ENCODE measurements at regions not wholly inside any gene's neighbourhood (a gene's known extent, or its start where the extent isn't known, plus 50 kb on each side); places are given as distances from the start of the nearest gene placed in this dataset.
"Not testable (repeated sequence)": the region's sequence is repeated elsewhere in the genome, so short reads cannot be mapped to it uniquely, and the experiment has no call there.

GRCh38 chr11:3532958-3533357 lies 108.8 kb downstream of the ART5 start:
- H3K36me3 ChIP-seq (ENCODE audit: insufficient read depth, low read length); H2AFZ ChIP-seq (ENCODE audit: low read depth, low read length); H3K9me3 ChIP-seq (ENCODE audit: low read length); H3K4me1 ChIP-seq (ENCODE audit: insufficient read depth, low read length); H3K27me3 ChIP-seq (ENCODE audit: insufficient read depth, low read length); H3K4me3 ChIP-seq (ENCODE audit: low read length): not testable (repeated sequence)

- not testable (repeated sequence) for H2AFZ ChIP-seq (ENCODE audit: low read depth, low read length); H3K4me1 ChIP-seq (ENCODE audit: insufficient read depth, low read length); H3K4me3 ChIP-seq (ENCODE audit: low read length); H3K27me3 ChIP-seq (ENCODE audit: insufficient read depth, low read length); H3K9me3 ChIP-seq (ENCODE audit: low read length); H3K36me3 ChIP-seq (ENCODE audit: insufficient read depth, low read length)
These were observed 110.5 kb downstream of the ART5 start for GRCh38 chr11:3531280-3531679.

GRCh38 chr11:3523567-3523966 lies 118.2 kb downstream of the ART5 start:
- not testable (repeated sequence) for H3K36me3 ChIP-seq (ENCODE audit: insufficient read depth, low read length); H3K4me1 ChIP-seq (ENCODE audit: insufficient read depth, low read length)

GRCh38 chr11:3520905-3521304 lies 120.9 kb downstream of the ART5 start:
- not testable (repeated sequence) for H3K4me3 ChIP-seq (ENCODE audit: low read length); H3K9me3 ChIP-seq (ENCODE audit: low read length); H3K4me1 ChIP-seq (ENCODE audit: insufficient read depth, low read length); H3K27me3 ChIP-seq (ENCODE audit: insufficient read depth, low read length); H3K36me3 ChIP-seq (ENCODE audit: insufficient read depth, low read length); H2AFZ ChIP-seq (ENCODE audit: low read depth, low read length)

More at GRCh38 chr11:3523567-3523966, 118.2 kb downstream of the ART5 start:
- not testable (repeated sequence) for H3K27me3 ChIP-seq (ENCODE audit: insufficient read depth, low read length); H3K9me3 ChIP-seq (ENCODE audit: low read length); H3K4me3 ChIP-seq (ENCODE audit: low read length); H2AFZ ChIP-seq (ENCODE audit: low read depth, low read length)

- H2AFZ ChIP-seq (ENCODE audit: low read depth, low read length); H3K36me3 ChIP-seq (ENCODE audit: insufficient read depth, low read length); H3K4me1 ChIP-seq (ENCODE audit: insufficient read depth, low read length); H3K27me3 ChIP-seq (ENCODE audit: insufficient read depth, low read length); H3K9me3 ChIP-seq (ENCODE audit: low read length); H3K4me3 ChIP-seq (ENCODE audit: low read length): not testable (repeated sequence)
These were observed 122.0 kb downstream of the ART5 start for GRCh38 chr11:3519841-3520240.

- not testable (repeated sequence) for H3K36me3 ChIP-seq (ENCODE audit: insufficient read depth, low read length); H3K4me1 ChIP-seq (ENCODE audit: insufficient read depth, low read length); H3K4me3 ChIP-seq (ENCODE audit: low read length); H3K9me3 ChIP-seq (ENCODE audit: low read length); H3K27me3 ChIP-seq (ENCODE audit: insufficient read depth, low read length); H2AFZ ChIP-seq (ENCODE audit: low read depth, low read length)
These were observed 124.7 kb downstream of the ART5 start for GRCh38 chr11:3516934-3517567.

GRCh38 chr11:3516345-3516933 lies 125.4 kb downstream of the ART5 start:
- H2AFZ ChIP-seq (ENCODE audit: low read depth, low read length); H3K27me3 ChIP-seq (ENCODE audit: insufficient read depth, low read length); H3K4me1 ChIP-seq (ENCODE audit: insufficient read depth, low read length); H3K36me3 ChIP-seq (ENCODE audit: insufficient read depth, low read length); H3K9me3 ChIP-seq (ENCODE audit: low read length); H3K4me3 ChIP-seq (ENCODE audit: low read length): not testable (repeated sequence)

- not testable (repeated sequence) for H3K27me3 ChIP-seq (ENCODE audit: insufficient read depth, low read length); H3K36me3 ChIP-seq (ENCODE audit: insufficient read depth, low read length); H3K4me1 ChIP-seq (ENCODE audit: insufficient read depth, low read length); H3K4me3 ChIP-seq (ENCODE audit: low read length); H3K9me3 ChIP-seq (ENCODE audit: low read length); H2AFZ ChIP-seq (ENCODE audit: low read depth, low read length)
These were observed 127.0 kb downstream of the ART5 start for GRCh38 chr11:3514635-3515424.

- not testable (repeated sequence) for H2AFZ ChIP-seq (ENCODE audit: low read depth, low read length); H3K4me3 ChIP-seq (ENCODE audit: low read length); H3K36me3 ChIP-seq (ENCODE audit: insufficient read depth, low read length); H3K9me3 ChIP-seq (ENCODE audit: low read length); H3K27me3 ChIP-seq (ENCODE audit: insufficient read depth, low read length); H3K4me1 ChIP-seq (ENCODE audit: insufficient read depth, low read length)
These were observed 128.5 kb downstream of the ART5 start for GRCh38 chr11:3513311-3513710.

GRCh38 chr11:3512751-3513150 lies 129.0 kb downstream of the ART5 start:
- H3K4me3 ChIP-seq (ENCODE audit: low read length): not testable (repeated sequence)

GRCh38 chr11:3512133-3512703 lies 129.6 kb downstream of the ART5 start:
- H3K4me3 ChIP-seq (ENCODE audit: low read length); H2AFZ ChIP-seq (ENCODE audit: low read depth, low read length): not testable (repeated sequence)

More at GRCh38 chr11:3512751-3513150, 129.0 kb downstream of the ART5 start:
- H3K27me3 ChIP-seq (ENCODE audit: insufficient read depth, low read length); H3K36me3 ChIP-seq (ENCODE audit: insufficient read depth, low read length); H3K4me1 ChIP-seq (ENCODE audit: insufficient read depth, low read length); H2AFZ ChIP-seq (ENCODE audit: low read depth, low read length); H3K9me3 ChIP-seq (ENCODE audit: low read length): not testable (repeated sequence)

GRCh38 chr11:3511416-3512132 lies 130.2 kb downstream of the ART5 start:
- not testable (repeated sequence) for H2AFZ ChIP-seq (ENCODE audit: low read depth, low read length); H3K4me1 ChIP-seq (ENCODE audit: insufficient read depth, low read length); H3K9me3 ChIP-seq (ENCODE audit: low read length); H3K27me3 ChIP-seq (ENCODE audit: insufficient read depth, low read length); H3K36me3 ChIP-seq (ENCODE audit: insufficient read depth, low read length); H3K4me3 ChIP-seq (ENCODE audit: low read length)

More at GRCh38 chr11:3512133-3512703, 129.6 kb downstream of the ART5 start:
- H3K9me3 ChIP-seq (ENCODE audit: low read length); H3K4me1 ChIP-seq (ENCODE audit: insufficient read depth, low read length); H3K27me3 ChIP-seq (ENCODE audit: insufficient read depth, low read length); H3K36me3 ChIP-seq (ENCODE audit: insufficient read depth, low read length): not testable (repeated sequence)

- H3K36me3 ChIP-seq (ENCODE audit: insufficient read depth, low read length); H2AFZ ChIP-seq (ENCODE audit: low read depth, low read length); H3K27me3 ChIP-seq (ENCODE audit: insufficient read depth, low read length); H3K9me3 ChIP-seq (ENCODE audit: low read length); H3K4me3 ChIP-seq (ENCODE audit: low read length); H3K4me1 ChIP-seq (ENCODE audit: insufficient read depth, low read length): not testable (repeated sequence)
These were observed 130.6 kb upstream of the ZNF195 start for GRCh38 chr11:3509563-3509962.

All from neuron (in vitro differentiated cells).